Skeletal muscle tissue (tissue), 1 donor: ENCODE measurements at regions not wholly inside any gene's neighbourhood (a gene's known extent, or its start where the extent isn't known, plus 50 kb on each side); places are given as distances from the start of the nearest gene placed in this dataset. TPM values are rescaled to one million over a fixed set of nuclear protein-coding genes. Genes with fewer than 3 reads are reported as not detected.

Experiments
- small RNA-seq: library from RNA; depleted of rRNA; stranded (forward); fragments of <200 nt; gene quantifications from one replicate; pipeline ENCODE3, GENCODE V24; 2014

Small RNA genes lying in the stretch of these regions (small RNA-seq; reads per million reads assigned to genes)
- not detected for gene AC092902.1
- not detected for gene AF186996.2
- not detected for gene AF186996.3
- not detected for gene MIR548I1
- gene SNRPCP11, result not detected
